ENCODE measurements at regions not wholly inside any gene's neighbourhood (a gene's known extent, or its start where the extent isn't known, plus 50 kb on each side); places are given as distances from the start of the nearest gene placed in this dataset.

DNA sequence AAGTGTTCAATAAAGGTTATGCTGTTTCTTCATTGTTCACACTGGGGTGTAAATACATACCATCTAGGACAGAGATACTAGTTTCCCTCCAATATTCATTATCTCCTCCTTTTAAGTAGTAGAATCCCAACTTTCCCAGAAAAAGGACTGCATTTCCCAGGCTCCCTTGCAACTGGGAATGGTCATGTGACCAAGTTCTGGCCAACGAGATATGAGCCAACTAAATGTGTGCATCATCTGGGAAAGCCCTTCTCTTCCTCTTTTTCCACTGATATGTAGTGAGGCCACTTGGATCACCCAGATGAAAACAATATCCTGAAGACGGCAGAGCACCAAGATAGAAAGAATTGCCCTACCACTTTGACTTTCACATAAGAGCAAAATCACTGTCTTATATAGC is 97.9 kb upstream of the PTPRT start:
- TF ChIP-seq, protein P1, sequence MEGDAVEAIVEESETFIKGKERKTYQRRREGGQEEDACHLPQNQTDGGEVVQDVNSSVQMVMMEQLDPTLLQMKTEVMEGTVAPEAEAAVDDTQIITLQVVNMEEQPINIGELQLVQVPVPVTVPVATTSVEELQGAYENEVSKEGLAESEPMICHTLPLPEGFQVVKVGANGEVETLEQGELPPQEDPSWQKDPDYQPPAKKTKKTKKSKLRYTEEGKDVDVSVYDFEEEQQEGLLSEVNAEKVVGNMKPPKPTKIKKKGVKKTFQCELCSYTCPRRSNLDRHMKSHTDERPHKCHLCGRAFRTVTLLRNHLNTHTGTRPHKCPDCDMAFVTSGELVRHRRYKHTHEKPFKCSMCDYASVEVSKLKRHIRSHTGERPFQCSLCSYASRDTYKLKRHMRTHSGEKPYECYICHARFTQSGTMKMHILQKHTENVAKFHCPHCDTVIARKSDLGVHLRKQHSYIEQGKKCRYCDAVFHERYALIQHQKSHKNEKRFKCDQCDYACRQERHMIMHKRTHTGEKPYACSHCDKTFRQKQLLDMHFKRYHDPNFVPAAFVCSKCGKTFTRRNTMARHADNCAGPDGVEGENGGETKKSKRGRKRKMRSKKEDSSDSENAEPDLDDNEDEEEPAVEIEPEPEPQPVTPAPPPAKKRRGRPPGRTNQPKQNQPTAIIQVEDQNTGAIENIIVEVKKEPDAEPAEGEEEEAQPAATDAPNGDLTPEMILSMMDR (IDR thresholded peaks at IDR 0.05; ENCODE audit: borderline replicate concordance, extremely low read depth, low read length, poor library complexity, severe bottlenecking) = no peak
- no peak for TF ChIP-seq EZH2 (IDR thresholded peaks at IDR 0.05; ENCODE audit: borderline replicate concordance, low read depth, low read length, severe bottlenecking)
